ENCODE measurements at regions not wholly inside any gene's neighbourhood (a gene's known extent, or its start where the extent isn't known, plus 50 kb on each side); places are given as distances from the start of the nearest gene placed in this dataset.

GRCh38 chr15:37536967-37537605, 397.4 kb upstream of the TMCO5A start:
- ChIA-PET CTCF (interaction anchor here (1.1 to 1.2 kb wide), 2 partner anchors 10 to 354 kb away, joined by 3 read pairs; no protein-coding TSS in a partner anchor), POLR2A (no interaction called here)
- H3K4me3 ChIP-seq (ENCODE audit: low read depth, low read length), result no peak overlapping the region
- DNase-seq (ENCODE audit: low read depth, low spot score), result no peak
- no peak for TF ChIP-seq CTCF (IDR thresholded peaks at IDR 0.05; ENCODE audit: insufficient read depth, low read length, missing control alignments)

- H3K4me3 ChIP-seq (ENCODE audit: low read depth, low read length), result no peak overlapping the region
- CTCF ChIA-PET, result interaction anchor here (1.1 to 1.2 kb wide), 2 partner anchors 11 to 353 kb away, joined by 3 read pairs; no protein-coding TSS in a partner anchor
- peak; percentile 23 for DNase-seq (ENCODE audit: low read depth, low spot score)
- POLR2A ChIA-PET, result interaction anchor here (0.7 kb wide), 1 partner anchor 156 kb away, joined by 3 read pairs; no protein-coding TSS in a partner anchor
- no peak for TF ChIP-seq CTCF (IDR thresholded peaks at IDR 0.05; ENCODE audit: insufficient read depth, low read length, missing control alignments)
Measured at GRCh38 chr15:37537802-37538201, 396.6 kb upstream of the TMCO5A start.

GRCh38 chr15:37548116-37548515, 386.3 kb upstream of the TMCO5A start:
- ChIA-PET CTCF (no interaction called here), POLR2A (no interaction called here)
- no peak overlapping the region for H3K4me3 ChIP-seq (ENCODE audit: low read depth, low read length)
- no peak for TF ChIP-seq CTCF (IDR thresholded peaks at IDR 0.05; ENCODE audit: insufficient read depth, low read length, missing control alignments)
- no peak for DNase-seq (ENCODE audit: low read depth, low spot score)

- no peak overlapping the region for H3K4me3 ChIP-seq (ENCODE audit: low read depth, low read length)
- TF ChIP-seq CTCF (IDR thresholded peaks at IDR 0.05; ENCODE audit: insufficient read depth, low read length, missing control alignments), result no peak
- DNase-seq (ENCODE audit: low read depth, low spot score), result no peak
- ChIA-PET CTCF (no interaction called here), POLR2A (no interaction called here)
Measured at GRCh38 chr15:37550360-37551024, 383.9 kb upstream of the TMCO5A start.

- DNase-seq (ENCODE audit: low read depth, low spot score), result no peak
- POLR2A ChIA-PET, result no interaction called here
- no peak overlapping the region for H3K4me3 ChIP-seq (ENCODE audit: low read depth, low read length)
- TF ChIP-seq CTCF (IDR thresholded peaks at IDR 0.05; ENCODE audit: insufficient read depth, low read length, missing control alignments), result no peak
- CTCF ChIA-PET, result no interaction called here
Measured at GRCh38 chr15:37572401-37572800, 362.0 kb upstream of the TMCO5A start.

GRCh38 chr15:37574985-37575384, 359.5 kb upstream of the TMCO5A start:
- no peak for DNase-seq (ENCODE audit: low read depth, low spot score)
- no peak for TF ChIP-seq CTCF (IDR thresholded peaks at IDR 0.05; ENCODE audit: insufficient read depth, low read length, missing control alignments)
- no peak overlapping the region for H3K4me3 ChIP-seq (ENCODE audit: low read depth, low read length)
- ChIA-PET POLR2A (no interaction called here), CTCF (no interaction called here)

Measured in AG04449 (cell line).